ENCODE measurements at regions not wholly inside any gene's neighbourhood (a gene's known extent, or its start where the extent isn't known, plus 50 kb on each side); places are given as distances from the start of the nearest gene placed in this dataset.

DNA sequence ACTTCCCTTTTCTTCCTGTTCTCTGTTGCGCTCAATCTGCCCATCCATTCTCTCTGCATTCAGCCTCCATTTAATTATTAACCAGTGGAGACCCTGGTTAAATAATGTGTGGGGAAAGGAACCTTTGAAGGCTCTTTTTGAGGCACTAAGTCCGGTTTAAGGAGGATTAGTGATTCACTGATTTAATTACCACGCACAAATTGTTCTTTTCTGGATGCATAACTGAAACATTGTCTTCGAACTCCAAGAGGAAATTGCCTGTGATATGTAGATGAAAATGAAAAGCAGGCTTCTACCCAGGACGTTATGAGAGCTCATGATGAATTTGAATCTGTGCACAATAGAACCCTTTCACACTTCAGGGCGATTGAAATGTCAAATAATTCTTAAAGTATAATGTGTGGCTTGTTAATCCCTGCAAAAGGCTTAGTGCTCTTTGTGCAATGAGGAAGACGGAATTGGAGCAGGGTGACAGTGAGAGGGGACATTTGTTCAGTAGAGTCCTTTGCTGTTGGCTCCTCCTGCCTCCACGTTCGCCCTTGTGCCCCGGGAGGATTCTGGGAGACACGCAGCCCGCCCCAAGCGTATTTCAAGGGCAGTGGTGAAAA is 51.1 kb upstream of the ZNF236 start:
- DNase-seq, result no peak

DNA sequence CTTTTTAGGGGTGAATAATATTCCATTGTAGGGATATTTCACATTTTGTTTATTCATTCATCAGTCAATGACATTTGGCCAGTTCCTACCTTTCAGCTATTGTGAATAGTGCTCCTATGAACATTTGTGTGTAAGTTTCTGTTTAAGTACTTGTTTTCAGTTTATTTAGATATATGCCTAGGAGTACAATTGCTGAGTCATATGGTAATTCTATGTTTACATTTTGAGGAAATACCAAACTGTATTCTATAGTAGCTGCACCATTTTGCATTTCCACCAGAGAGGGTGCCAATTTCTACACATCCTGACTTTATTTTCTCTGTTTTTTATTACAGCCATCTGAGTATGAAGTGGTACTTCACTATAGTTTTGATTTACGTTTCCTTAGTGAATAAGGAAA is 54.4 kb upstream of the ZNF236 start:
- no peak for DNase-seq

DNA sequence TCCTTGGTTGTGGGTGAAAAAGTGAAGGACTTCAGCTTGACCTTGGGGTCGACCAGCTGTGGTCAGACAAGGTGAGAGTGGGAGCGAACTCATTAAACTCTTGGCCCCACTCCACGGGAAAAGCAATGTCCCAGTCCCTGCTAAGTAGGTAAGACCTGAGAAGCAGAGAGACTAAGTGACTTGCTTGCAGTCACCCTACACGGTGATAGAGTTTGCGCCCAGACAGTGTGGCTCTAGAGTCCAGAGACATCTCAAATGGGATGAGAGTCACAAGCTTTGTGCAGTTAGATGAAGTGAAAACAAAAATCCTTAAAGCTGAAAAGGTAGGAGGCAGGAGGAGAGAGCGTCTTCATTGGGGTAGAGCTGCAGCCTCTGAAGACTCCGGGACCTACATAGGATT is 55.9 kb upstream of the ZNF236 start:
- no peak for DNase-seq

DNA sequence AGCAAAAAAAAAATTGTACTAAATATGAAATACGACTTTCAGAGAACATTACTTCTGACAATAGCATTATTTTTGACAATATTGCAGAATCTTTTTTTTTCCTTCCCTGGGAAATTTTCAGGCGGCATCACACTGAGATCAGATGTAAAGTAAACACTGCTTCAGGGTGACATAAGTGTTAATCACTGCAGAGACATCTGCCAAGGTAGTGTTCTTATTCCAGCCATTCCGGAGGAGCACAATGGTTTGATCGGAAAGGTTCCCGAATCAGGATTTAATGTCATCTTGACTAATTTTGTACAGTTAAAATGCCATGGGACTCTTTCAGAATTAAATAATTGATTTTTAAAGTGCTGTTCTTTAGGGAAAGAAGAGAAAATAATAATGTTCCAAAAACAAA is 56.7 kb upstream of the ZNF236 start:
- DNase-seq, result no peak

DNA sequence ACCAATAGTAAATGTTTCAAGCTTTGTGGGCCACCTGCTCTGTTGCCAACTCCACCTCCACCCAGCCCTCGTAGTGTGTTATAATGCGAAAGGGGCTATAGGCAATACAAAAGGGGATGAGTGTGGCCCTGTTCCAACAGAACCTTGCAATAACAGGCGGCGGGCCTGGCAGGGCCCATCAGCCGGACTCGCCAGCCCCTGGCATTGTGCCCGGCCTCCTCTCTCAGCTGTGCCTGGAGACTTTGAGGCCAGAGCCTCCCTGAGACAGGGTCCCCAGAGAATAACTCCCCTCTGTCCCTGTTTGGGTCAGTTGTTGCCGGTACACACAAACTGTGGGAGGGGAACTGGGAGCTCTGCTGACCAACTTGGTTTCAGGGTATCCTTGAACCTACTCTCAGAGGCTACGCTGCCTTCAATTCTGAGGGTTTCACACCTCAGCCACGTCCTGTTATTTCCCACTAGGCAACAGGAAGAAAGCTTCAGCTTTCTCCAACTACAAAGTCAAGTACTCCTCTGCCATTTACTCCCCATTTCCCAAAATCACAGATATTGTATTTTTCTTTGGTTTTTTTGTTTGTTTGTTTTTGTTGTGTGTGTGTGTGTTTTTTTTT is 58.0 kb upstream of the ZNF236 start:
- no peak for DNase-seq

DNA sequence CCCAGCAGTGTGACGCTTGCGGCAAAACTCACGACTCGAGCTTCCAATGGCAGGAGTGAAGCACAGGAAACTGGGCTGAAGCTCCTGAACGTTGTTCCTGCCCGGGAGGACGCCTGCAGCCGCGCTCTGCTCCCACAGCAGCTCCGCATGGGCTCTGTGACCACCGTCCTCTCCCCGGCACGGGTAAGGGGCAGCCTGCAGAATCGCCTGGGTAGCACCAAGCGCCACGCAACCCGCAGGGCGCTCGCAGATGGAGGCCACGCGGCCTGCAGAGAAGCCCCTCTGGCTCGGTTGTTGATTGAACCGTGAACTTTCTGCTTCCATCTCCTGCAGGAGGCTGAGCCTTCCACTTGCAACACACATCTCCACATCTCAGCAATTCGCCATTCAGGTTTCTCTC is 63.3 kb upstream of the ZNF236 start:
- no peak for DNase-seq

DNA sequence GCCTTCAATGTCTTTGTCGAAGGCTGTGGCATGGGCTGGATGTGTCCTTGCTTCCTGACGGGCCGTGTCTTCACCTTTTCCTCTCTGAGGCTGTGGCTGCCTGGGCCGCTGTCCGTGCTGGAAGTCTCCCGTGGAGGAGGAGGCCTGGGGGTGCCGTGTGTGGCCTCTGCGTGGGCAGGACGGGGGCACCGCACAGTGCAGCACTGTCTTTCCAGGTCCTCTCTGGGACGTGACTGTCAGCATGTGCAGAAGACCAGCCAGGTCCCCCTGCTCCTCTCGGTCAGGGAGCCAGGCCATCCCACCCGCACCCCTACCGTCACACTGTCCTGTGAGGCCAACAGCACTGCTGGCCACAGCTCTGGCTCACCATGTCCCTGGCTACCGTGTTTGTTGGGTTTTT is 64.4 kb upstream of the ZNF236 start:
- no peak for DNase-seq

DNA sequence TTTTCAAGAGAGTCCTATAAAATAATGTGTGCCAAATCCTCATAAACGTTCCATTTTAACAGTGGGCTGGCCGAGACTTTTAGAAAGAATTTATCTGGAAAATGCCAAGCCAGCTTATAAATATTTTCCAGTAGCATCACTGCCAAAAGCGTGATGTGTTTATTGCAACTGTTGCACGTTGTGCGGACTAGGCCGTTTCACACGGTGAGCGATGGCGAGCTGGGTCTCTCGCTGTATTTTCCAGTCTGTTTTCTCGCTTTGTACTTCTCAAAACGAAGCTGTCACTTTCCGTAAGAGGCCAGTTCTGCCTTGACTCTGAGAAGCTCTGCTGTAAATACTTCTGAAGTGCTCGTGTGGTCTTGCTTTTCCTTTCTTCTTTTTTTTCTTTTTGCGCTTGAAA is 65.0 kb upstream of the ZNF236 start:
- no peak for DNase-seq

DNA sequence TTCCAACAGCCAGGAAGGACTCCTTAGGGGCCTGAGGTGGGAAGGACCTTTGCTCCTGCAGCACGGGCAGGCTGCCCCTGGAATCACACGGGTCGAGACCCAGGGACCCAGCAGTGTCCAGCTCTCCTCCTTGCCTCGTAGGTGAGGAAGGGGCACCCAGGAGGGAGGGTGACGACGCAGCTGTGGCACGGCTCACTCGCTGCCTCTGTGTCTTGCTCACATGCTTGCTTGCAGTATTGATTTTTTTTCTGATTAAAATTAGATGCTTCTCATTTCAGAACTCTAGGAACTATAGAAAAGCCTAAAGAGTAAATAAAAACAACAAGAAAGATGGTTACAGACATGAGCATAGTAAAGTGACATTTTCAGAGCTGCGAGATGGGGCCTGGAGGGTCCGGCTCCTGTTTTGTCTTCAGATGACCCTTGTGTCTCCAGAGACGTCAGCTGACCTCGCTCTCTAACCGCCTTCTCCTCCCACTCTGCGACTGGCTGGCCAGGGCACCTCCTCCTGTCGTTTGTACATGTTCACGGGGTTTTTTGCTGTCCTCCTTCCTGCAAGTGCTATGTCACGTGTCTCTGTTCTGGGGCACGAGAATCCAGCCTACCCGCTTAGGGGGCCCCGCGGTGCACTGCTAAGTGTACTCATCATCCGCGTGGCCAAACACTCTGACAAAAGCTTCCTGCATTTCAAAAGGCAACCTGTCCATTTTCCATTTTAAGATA is 65.7 kb upstream of the ZNF236 start:
- no peak for DNase-seq

DNA sequence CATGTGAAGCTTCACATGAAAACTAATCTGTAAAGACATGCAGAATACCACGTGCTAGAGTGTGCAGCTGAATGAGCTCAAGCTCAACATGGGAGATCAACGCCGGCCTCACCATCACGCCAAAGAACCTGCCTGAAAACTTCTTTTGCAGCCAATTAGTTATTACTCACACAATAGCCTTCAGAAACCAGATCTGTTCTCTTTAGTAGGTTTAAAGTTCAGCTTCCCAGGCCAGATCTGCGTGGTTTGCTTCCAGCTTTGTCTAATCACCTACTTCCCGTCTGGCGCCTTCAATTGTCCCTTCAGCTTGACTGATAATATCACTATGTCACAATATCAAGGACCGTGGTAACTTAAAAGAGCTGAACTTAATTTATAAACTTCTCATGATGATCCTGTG is 68.0 kb upstream of the ZNF236 start:
- no peak for DNase-seq

DNA sequence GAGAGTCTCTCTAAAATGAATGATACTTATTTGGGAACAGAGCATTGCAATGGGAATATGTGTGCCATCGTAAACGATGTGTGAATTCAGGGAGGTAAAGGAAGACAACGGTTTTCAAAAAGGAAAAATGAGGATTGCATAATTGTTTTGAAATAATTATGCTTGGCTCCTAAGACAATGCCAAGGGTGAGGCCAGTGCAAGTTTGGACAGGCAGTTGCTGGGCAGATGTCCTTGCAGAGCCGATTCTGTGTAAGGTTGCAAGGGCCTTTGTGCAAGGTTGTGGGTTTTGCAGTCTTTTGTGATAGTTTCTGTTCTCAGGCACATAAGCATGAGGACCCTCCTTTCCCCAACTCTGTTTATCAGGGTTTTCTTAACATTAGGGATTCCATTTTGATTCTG is 70.0 kb upstream of the ZNF236 start:
- no peak for DNase-seq

DNA sequence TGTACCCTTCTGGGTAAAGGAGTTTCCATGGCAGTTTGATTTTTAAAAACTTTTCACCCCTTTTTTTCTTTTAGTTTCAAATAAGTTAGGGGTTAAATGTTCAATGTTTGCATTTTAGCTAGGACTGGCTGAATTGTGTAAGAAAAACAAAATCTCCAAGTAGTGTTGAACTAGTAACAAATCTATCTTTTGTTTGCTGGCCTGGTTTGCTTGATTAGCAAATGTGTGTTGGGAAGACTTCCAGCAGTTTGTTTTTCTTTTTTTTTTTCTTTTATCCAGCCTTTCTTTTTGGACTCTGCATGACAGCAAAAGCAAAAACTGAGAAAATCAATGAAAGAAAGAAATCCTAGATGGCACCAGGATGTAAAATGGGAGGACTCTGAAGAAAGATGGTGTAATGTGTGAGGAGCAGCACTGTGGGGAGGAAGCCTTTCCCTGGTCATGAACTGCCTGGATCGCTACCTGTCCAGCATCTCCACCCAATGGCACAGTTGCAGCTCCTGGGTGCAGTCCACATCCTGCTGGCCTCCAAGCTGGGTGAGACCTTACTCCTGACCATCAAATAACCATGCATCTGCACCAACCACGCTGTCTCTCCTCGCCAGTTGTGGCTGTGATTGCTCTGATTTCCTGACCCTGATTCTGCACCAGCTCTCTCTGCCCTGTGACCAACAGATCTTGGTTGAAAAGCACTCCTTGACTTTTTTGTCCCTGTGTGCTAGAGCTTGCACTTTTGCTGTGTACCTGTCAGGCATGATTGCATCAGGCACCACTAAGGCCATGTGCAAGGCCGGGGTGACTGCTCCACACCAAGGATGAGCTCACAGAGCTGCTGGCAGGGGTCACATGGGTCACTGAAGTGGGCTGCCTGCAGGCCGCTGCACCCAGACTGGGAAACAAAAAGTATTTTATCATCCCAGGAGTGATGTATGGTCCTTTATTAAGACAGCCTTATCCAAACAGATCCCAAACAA is 71.2 kb upstream of the ZNF236 start:
- DNase-seq, result no peak

DNA sequence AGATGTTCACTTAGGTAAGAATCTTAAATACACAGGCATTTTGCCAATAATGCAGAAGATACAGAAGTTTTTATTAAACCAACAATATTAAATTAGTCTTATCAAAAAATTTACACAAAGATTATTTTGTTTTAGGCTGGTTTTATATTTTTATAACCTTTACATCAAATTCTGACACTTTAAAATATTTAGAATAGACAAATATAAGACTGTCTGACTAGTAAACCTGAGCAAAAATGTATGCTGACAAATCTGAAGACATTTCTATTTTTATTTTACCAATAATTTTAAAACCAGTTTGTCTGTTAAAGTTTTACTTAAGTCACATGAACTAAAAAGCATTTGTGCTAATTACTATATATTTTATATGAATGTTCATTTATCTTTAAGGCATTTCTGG is 72.1 kb upstream of the ZNF236 start:
- no peak for DNase-seq

DNA sequence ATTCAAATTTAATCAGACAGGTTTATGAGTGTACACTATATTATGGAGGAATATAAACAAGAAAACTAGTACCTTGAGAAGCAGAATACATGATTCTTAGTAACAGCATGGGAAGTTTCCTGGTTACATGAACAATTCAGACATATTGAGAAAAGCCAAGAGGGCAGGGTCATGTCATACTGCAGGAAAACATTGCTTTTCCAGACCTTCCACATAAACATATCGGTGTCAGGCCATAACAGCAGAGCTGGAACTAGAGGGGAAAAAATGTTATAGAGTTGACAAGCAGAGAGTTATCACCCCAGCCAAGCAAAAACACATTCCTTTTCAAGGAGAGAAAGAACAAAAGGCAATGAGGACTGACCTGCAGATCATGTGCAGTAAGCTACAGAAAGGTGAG is 74.7 kb upstream of the ZNF236 start:
- DNase-seq, result no peak

DNA sequence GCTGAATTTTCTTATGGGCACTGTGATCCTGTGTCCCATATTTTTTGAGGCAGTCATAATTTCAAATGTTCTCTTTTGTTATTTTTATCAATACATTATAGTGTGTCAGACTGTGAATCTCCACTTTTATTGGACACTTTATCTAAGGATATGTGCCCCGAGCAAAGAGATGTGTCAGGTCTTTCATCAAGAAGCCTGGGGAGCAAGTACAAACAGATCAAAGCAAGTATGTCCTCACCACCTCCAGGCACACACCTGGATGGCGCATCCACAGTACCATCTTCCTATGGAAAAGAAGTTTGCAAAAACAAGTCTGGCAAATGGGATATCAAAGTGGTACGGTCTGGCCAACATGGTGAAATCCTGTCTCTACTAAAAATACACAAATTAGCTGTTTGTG is 81.0 kb upstream of the ZNF236 start:
- DNase-seq, result no peak

DNA sequence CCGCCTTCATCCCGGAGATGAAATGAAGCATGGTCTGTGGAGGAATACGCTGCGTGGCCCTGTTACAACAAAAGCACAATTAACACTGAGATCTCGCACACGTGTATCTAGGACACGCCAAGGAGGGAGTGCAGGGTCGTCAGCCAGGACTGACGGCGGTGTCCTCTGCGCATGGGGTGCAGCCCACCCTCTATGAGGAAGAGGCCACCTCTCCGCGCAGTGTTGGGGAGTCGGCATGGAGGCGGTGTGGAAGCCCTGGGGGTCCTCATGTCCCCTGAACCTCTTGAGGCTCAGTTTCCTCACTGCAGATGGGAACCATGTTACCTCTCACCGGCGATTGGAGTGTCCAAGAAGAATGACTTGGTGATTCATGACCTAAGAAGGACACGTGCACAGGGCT is 86.0 kb upstream of the ZNF236 start:
- DNase-seq, result no peak

DNA sequence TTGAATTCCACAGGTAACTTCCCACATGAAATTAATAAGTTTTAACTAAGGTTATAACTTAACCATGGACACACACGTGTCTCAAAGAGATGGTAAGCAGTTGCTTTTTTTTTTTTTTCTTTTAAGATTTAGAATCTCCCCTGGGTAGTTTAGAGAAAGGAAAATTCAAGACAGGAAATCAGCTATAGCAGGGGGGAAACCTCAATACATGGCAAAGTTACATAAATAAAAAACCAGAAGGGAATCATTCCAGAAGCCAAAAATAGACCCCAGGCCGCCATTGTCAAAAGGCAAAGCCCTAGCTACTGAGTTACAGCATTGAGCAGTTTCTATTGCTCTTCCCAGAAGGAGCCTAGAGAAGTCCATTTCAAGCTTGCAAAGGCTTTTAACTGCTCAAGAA is 91.5 kb upstream of the ZNF236 start:
- DNase-seq, result no peak

DNA sequence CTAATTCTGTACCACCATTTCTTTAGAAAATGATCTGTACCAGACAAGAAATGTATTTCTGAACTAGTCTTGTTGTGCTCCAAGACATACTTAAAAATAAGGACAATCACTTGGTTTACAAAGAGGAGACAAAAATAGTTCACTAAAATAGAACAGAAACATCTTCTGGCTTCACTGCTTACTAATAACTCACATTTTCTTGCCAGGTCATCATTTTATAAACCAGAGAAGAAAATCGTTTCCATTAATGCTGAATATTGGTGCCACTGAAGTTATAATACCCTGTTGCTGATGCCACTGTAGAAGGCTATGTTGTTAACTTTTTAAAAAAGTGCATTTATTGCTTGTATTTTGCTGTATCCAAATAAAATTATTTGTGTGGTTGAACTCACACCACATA is 94.8 kb upstream of the ZNF236 start:
- DNase-seq, result no peak

DNA sequence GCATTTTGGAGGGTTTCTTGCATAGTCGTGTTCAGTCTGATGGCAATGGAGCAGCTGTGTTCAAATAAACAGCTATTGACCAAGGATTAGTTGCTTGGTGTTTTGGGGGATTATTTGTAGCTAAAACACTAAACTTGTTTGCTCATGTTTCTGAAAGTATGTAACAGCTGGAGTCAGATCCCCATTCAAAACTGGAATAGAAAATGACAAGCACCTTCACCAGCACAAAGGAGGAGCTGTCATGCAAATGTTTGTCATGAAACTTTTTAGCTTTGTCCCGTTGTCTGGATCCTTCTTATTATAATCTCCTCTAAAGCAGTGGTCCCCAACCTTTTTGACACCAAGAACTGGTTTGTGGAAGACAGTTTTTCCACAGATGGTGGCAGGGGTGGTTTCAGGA is 96.9 kb upstream of the ZNF236 start:
- no peak for DNase-seq

DNA sequence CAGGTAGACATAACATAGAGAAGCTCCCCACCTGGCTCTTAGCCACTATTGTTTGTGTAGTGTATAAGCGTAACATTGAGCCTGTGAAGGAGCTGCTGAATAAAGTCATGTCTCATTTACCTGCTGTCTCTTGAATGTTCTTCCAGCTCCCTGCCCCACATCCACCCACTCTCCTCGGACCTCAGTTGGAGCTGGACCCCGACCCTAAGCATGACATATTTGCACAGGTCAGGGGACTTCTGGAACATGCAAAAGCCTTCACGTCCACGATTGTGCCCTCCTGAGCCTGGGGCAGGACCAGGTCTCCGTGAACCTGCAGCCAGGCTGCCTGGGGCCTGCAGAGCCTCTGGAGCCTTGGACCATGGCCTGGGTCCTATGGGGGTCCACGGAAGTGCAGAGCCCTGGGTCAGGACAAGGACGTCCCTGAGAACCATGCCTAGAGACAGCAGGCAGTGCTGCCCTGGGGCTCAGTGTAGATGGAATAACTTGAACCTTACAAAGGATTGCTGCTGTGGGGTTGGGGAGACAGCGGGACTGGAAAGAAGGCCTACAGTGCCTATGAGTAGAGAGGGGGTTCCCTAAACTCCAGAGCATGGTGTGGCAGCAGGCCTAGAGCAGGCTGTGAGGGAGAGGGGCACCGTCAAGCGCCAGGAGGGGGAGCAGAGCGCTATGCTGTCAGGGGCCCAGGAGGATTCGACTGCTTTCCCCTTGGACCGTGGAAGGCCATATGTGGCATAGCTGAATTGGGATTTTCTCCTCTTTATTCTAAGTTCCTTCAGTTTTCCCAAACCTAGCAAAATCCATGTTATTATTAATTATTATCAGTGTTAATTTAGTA is 99.9 kb upstream of the ZNF236 start:
- DNase-seq, result no peak

DNA sequence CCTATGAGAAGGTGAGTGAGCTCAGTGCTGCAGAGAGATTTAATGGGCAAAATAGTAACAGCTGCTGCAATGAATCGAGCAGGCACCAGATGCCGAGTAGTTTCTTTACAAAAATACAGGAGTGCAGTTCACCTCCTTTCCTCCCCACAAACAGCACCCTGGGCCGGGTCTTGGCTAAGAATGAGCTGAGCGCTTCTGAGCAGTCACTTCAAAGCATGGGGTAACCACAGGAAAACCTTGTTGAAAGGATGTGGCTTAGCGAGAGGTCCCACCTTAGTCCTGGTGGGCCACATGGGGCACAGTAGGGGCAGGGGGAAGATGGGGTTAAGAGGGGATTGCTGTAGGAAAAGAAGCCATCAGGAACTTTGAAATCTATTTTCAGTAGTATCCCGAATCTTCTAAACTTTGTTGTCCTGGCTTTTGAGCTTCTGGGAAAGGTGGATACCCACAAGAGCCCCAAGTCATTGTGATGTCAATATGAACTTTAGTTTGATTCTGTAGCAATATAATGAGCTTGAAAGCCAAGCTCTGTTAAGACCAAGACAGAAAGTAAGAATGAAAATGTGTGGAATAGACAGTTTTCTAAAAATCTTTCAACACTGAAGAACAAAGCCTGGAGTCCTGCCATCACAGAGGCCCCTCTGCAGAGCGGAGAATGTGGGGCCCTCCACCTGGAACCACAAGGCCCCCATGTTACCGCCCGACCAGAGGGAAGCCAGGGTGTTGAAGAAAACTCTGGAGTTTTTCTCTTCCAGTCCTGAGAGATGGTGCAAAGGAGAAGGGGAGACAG is 101.0 kb upstream of the ZNF236 start:
- no peak for DNase-seq
